BE2C (cell line): ENCODE measurements at regions not wholly inside any gene's neighbourhood (a gene's known extent, or its start where the extent isn't known, plus 50 kb on each side); places are given as distances from the start of the nearest gene placed in this dataset.

Experiments used
- DNase-seq: peaks from one replicate; pipeline ENCODE4 v3.0.0-alpha.2; 2020
- H3K27me3 ChIP-seq: fragments of 250-450 bp; sonication (Bioruptor Pico); 2 replicates; pipeline ENCODE4 v1.5.1; 2020; ENCODE audit warnings: mild to moderate bottlenecking
- H3K36me3 ChIP-seq: fragments of 250-450 bp; sonication (Bioruptor Pico); 2 replicates; pipeline ENCODE4 v1.5.1; 2020; ENCODE audit warnings: mild to moderate bottlenecking
- H3K4me1 ChIP-seq: fragments of 250-450 bp; sonication (Bioruptor Pico); 2 replicates; pipeline ENCODE4 v1.5.1; 2020
- H3K4me3 ChIP-seq: 2 replicates; pipeline ENCODE4 v1.5.1; 2011; ENCODE audit warnings: low read depth, low read length
- H3K9me3 ChIP-seq: fragments of 250-450 bp; sonication (Bioruptor Pico); 2 replicates; pipeline ENCODE4 v1.5.1; 2020
- TF ChIP-seq, protein P1 (sequence below): IDR thresholded peaks from 2 replicates; pipeline ENCODE4 v1.5.1; 2012; ENCODE audit warnings: mild to moderate bottlenecking, low read depth, low read length

DNA sequence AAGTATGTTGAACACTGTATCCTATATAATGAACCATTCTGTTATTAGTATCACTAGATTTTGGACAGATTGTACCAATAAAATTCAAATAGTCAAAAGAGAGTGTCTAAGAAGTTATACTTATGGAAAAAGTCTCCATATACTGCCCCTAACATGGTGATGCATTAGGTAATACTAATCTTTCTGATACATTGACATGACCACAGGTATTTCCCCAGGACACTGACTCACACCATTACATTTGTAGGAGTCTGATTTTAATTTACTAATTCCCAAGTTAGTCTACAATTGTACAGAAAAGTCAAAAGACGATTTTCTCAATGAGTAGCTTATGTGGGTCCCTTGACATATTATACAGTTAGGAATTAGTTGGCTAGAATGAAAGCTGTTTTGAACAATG is 593.8 kb downstream of the ISL1 start:
- Histone ChIP-seq H3K36me3 (no peaks in the 10 kb centered on the region), H3K9me3 (no peaks in the 10 kb centered on the region), H3K4me3 (no peak overlapping the region), H3K4me1 (peaks cover 6% of the 10 kb centered on the region), H3K27me3 (no peaks in the 10 kb centered on the region)
- TF ChIP-seq, protein P1, sequence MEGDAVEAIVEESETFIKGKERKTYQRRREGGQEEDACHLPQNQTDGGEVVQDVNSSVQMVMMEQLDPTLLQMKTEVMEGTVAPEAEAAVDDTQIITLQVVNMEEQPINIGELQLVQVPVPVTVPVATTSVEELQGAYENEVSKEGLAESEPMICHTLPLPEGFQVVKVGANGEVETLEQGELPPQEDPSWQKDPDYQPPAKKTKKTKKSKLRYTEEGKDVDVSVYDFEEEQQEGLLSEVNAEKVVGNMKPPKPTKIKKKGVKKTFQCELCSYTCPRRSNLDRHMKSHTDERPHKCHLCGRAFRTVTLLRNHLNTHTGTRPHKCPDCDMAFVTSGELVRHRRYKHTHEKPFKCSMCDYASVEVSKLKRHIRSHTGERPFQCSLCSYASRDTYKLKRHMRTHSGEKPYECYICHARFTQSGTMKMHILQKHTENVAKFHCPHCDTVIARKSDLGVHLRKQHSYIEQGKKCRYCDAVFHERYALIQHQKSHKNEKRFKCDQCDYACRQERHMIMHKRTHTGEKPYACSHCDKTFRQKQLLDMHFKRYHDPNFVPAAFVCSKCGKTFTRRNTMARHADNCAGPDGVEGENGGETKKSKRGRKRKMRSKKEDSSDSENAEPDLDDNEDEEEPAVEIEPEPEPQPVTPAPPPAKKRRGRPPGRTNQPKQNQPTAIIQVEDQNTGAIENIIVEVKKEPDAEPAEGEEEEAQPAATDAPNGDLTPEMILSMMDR, result no peak
- DNase-seq, result no peak

- H3K4me3 ChIP-seq, result no peak overlapping the region
- TF ChIP-seq, protein P1, result no peak
- H3K36me3 ChIP-seq, result no peaks in the 10 kb centered on the region
- no peak for DNase-seq
- H3K9me3 ChIP-seq, result no peaks in the 10 kb centered on the region
- peaks cover 30% of the 10 kb centered on the region for H3K4me1 ChIP-seq
- no peaks in the 10 kb centered on the region for H3K27me3 ChIP-seq
Observed at GRCh38 chr5:51983161-51983560, 599.9 kb downstream of the ISL1 start.

DNA sequence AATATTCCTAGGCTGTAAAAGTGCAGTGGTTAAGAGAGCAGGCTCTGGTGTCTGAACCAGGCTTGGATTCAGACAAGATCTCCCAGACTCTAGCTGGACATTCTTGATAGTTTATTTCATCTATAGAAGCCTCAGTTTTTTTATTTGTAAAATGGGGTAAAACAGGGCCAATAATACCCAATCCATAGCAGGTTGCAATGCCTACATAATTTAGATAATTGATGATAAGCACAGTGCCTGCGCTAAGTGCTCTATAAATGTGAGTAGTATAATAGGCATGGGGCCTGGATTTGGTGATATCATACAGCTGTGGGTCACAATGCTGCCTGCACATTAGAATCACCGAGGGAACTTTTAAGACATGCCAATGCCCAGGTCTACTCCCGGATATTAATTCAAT is 603.5 kb downstream of the ISL1 start:
- Histone ChIP-seq H3K4me3 (no peak overlapping the region), H3K4me1 (peaks cover 50% of the 10 kb centered on the region), H3K36me3 (no peaks in the 10 kb centered on the region), H3K27me3 (no peaks in the 10 kb centered on the region), H3K9me3 (no peaks in the 10 kb centered on the region)
- TF ChIP-seq, protein P1, result no peak
- DNase-seq, result peak; percentile 66

DNA sequence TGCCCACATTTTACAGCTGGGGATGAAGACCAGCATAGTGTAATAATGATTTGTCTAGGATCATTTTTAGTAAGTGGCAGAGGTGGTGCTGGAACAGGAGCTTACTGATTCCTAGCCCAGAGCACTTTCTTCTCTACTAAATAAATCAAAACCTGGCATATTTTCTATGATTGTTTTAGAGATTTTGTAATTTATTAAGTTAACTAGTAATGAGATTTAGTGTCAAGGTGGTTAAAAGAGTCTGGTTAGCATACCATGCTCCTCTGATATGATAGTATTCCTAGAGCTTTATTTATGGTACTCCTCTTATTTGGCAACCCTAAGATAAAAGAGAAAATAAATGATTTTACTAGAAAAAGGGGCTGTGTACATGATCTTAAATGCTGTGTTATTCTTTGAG is 604.0 kb downstream of the ISL1 start:
- DNase-seq, result no peak
- Histone ChIP-seq H3K36me3 (no peaks in the 10 kb centered on the region), H3K4me1 (peaks cover 52% of the 10 kb centered on the region), H3K4me3 (no peak overlapping the region), H3K9me3 (no peaks in the 10 kb centered on the region), H3K27me3 (no peaks in the 10 kb centered on the region)
- TF ChIP-seq, protein P1, result no peak

DNA sequence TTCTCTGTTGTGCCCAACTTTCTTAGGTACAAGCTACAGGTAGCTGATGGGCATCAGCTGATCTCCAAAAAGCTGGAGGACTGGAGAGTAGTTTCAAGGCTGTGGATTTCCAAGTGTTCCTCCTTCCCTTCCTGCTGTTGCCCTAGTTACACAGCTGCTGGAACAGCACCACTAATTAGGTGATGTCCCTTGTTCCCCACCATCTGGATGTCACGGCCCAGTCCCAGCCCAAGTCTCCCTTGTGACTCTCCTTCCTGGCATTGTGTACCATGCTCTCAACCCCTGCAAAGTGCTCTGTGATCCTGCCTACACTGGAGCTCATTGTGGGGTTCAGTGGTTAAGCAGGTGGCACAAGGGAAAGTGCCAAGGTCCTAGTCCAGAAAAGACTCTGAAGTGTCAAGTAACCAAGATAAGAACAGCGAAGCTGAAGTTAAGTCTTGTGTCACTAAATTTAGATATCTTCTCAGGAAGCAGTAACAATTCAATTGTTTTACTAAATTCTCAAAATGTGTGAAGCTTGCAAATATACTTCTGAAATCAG is 604.5 kb downstream of the ISL1 start:
- no peaks in the 10 kb centered on the region for H3K9me3 ChIP-seq
- peaks cover 52% of the 10 kb centered on the region for H3K4me1 ChIP-seq
- TF ChIP-seq, protein P1, result no peak
- no peak overlapping the region for H3K4me3 ChIP-seq
- DNase-seq, result peak; percentile 73
- no peaks in the 10 kb centered on the region for H3K36me3 ChIP-seq
- H3K27me3 ChIP-seq, result no peaks in the 10 kb centered on the region

GRCh38 chr5:51988634-51989033 is 605.4 kb downstream of the ISL1 start:
- peak; percentile 42 for DNase-seq
- TF ChIP-seq, protein P1, result no peak

More at GRCh38 chr5:51988634-51989033, 605.4 kb downstream of the ISL1 start:
- Histone ChIP-seq H3K4me3 (no peak overlapping the region), H3K4me1 (peaks cover 52% of the 10 kb centered on the region), H3K9me3 (no peaks in the 10 kb centered on the region), H3K36me3 (no peaks in the 10 kb centered on the region), H3K27me3 (no peaks in the 10 kb centered on the region)
